GM21515 (cell line): ENCODE measurements at regions not wholly inside any gene's neighbourhood (a gene's known extent, or its start where the extent isn't known, plus 50 kb on each side); places are given as distances from the start of the nearest gene placed in this dataset.
"Not testable (repeated sequence)": the region's sequence is repeated elsewhere in the genome, so short reads cannot be mapped to it uniquely, and the experiment has no call there.

Experiments
- ATAC-seq: cut with Tn5 transposase; IDR thresholded peaks from one replicate; pipeline ENCODE4 v1.9.1; 2021; ENCODE audit not compliant: unreplicated experiment

DNA sequence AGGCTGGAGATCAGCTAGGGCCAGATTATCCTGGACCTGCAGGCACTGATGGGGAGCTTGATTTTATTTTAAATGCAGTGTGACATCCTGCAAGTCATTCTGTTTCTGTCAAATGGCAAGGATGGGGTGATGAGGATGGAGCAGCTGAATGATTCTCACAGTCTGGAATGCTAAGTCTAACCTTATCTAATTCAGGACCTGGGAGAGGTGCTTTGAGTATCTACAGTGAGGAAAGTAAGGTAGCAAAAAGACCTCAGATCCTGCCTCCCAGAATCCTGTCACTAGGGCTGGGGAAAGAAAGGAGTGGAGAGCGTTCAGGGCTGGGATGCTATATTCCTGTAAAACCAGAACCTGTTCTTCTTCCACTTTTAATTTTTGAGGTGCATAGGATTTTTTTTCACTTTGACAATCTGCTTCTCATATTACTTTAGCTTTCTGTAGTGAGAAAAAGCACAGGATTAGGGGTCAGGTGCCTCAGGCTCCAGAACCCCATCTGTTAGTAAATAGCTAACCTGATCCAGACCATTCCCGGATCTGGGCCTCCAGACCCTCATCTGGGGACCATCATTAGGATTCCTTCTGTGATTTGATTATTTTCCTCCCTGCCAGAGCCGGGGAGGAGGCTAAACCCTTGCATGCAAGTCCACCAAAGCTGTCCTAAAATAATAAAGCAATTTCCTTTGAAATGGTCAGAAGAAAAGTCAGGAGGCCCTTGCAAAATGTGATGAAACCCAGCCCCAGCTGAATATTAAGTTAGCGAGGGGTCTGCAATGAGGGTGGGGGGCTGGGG is 54.7 kb downstream of the ASCL1 start:
- no peak for ATAC-seq

DNA sequence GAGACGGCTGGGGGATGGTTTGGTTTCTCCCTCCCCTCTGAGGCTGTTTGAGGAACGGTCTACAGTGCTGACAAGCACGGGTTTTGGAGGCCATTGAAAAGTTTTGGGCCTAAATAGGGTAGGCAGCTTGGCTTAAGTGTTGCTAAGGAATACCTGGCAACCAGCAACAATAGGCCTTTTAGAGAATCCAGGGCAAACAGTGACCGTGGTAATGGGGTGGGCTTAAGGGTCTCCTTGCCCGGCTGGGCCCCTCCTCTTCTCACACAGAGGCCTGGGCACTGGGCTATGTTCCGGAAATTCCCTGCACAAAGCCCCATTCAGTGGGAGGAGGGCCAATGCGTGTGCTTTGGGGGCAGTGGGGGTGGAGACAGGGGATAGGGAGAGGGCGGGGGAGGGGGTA is 55.4 kb downstream of the ASCL1 start:
- no peak for ATAC-seq

DNA sequence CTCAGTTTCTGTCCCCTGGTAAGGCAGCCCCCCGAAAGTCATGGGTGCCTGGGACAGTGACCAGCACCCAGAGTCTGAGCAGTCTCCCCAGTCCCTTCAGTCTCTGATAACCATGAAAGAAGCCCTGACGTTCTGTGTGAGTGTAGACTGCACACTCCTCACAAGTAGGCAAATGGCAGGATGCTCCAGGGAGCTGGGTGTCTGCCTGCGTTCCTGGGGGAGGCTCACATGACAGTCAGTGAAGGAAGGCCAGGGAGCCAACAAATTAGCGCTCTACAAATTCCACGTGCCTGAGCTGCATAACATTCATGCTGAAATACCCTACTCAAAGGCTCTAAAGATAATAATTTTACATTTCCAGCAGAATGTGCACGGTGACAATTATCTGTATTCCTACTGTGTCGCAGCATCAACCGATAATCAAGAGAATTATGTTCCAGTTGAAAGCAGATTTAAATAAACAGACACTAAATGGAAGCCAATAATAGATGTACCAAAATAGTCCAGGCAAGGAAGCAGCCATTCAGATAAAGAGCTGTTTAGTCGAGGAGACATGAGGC is 56.3 kb downstream of the ASCL1 start:
- no peak for ATAC-seq

DNA sequence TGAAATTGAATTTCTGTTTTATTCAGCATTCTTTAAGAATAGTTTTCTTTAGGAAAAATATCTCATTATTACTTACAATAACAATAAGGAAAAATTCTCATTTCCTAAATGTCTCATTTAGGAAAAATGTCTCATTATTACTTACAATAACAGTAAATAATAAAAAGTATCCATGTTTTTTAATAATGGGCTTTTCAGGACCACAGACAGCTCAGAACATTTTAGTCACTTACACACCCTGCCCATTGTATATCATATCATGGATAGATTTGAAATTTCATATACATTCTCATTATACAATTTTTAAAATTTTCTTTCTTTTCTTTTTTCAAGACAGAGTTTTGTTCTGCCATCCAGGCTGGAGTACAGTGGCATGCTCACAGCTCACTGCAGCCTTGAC is 58.9 kb downstream of the ASCL1 start:
- ATAC-seq, result no peak

DNA sequence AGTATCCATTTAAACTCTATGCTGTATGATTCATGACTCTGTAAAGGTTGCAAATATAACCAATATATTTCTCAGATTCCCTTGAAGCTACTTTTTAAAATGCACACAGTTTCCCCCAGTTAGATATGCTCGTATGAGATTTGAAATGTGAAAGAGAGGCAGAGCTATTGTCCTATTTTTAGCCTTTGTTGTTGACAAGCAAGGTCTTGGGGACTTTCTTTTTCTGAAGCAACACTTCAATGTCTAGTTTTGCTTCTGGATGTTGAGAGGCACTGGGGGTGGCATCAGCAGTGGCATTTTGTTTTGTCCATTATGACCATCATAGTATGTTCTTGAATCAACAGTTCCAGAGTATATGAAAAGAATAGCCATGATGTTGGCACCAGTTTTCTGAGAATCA is 63.4 kb downstream of the ASCL1 start:
- no peak for ATAC-seq

DNA sequence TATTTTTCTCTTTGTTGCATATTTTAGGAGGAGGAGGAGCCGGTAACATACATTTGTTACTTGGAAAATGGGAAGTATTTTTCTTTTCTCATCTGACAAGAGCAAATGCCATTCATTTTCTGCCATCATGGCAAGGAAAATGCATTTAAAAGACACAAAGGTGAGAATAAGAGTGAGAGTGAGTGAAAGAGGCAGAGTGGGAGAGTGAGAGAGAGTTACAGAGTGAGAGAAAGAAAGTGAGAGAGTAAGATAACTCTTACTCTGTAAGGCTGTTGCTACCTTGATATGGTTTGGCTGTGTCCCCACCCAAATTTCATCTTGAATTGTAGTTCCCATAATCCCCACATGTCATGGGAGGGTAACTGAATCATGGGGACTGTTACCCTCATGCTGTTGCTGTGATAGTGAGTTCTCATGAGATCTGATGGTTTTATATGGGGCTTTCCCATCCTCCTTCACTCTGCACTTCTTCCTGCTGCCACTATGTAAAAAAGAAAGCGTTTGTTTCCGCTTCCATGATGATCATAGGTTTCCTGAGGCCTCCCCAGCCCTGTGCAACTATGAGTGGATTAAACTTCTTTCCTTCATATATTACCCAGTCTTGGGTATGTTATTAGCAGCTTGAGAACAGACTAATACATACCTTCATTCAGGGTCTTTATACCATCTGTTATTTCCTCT is 64.2 kb downstream of the ASCL1 start:
- ATAC-seq, result no peak

DNA sequence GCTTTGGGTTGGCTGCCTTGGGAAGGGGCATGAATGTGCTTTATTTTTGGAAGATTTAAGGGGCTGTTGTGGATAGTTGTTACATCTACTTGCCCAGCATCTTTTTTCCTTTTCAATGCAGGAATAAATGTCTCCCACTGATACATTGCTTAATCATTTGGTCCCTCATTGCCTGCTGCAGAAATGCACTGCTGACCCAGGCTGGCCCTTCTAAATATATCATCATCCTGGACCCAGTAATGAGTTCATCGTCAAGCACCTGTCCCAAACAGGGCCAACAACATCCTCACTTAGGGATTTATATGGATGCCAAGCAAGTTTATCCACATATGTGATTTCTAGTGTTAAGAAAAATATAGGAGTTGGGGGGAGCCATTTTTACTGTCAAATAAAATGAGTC is 67.2 kb downstream of the ASCL1 start:
- no peak for ATAC-seq

DNA sequence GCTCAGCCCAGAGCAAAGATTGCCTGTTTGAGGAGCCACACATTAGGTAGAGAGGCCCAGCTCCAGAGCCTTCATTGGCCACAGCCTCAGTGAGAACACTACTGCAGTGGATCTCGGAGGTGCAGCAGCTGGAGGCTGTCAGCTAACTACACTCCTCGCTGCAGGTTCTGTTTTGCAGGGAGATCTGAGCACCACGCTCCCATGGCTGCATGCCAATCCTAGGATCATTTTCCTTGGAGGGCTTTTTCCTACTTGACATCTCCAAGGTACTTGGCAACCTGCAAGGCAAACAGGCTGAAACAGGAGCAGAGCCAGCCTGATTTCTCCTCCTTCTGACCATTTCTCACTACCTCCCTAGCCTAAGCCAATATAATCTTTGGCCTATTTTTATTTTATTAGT is 69.2 kb downstream of the ASCL1 start:
- not testable (repeated sequence) for ATAC-seq

DNA sequence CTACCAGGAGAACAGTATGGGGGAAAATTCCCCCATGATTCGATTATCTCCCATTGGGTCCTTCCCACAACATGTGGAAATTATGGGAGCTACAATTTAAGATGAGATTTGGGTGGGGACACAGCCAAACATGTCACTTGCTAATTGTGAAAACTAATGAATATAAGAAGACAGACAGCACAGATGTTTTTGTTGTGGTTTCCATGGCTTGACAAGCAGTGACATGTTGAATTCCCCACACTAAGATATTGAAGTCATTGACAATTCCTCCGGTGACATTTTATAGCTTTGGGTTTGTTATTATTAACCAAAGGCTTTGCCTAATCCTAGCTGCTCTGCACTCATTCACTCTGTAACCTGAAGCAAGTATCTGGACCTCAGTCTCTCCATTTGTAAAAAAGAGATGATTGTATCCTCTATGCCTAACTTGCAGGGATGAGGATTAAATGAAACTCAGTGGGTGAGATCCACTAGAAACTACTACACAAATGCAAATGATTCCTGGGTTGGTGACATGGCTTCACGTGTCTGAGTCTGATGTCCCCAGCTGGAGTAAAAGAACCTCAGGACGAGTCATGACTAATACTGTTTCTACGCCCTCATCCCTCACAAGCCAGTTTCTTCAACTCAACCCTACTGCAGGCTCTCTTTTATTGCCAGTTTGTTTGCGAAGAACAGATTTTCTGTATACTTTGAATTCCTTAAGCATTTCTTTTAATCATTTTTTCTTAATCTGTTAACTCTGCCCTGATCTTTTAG is 71.6 kb downstream of the ASCL1 start:
- no peak for ATAC-seq

DNA sequence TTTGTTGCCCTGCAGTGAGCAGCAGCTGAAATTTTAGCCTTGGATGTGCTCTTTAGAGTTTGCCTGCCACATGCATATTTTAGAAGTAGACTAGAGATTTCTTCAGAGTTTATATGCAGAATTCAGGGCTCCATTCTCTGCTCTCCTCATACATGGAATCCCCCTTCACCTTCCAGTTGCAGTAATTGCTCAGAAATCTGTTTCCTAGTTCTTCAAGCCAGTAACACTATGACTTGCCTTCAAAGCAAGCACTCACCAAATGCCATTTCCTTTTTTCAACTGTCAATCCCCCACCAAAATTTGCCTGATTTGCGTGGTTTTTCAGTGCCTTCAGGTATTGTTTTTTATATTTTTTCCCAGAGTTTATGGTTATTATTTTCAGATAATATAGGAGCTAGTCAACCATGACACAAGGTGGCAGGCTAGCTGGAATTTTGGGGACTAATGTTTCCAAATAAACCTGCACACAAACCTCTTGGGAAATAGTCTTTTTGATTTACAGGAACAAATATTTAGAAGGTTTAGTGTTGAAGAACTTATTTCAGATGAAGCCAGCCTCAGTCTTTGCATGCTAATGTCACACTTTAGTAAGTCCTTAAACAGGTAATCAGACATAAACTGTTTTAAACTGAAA is 79.2 kb downstream of the ASCL1 start:
- ATAC-seq, result no peak

DNA sequence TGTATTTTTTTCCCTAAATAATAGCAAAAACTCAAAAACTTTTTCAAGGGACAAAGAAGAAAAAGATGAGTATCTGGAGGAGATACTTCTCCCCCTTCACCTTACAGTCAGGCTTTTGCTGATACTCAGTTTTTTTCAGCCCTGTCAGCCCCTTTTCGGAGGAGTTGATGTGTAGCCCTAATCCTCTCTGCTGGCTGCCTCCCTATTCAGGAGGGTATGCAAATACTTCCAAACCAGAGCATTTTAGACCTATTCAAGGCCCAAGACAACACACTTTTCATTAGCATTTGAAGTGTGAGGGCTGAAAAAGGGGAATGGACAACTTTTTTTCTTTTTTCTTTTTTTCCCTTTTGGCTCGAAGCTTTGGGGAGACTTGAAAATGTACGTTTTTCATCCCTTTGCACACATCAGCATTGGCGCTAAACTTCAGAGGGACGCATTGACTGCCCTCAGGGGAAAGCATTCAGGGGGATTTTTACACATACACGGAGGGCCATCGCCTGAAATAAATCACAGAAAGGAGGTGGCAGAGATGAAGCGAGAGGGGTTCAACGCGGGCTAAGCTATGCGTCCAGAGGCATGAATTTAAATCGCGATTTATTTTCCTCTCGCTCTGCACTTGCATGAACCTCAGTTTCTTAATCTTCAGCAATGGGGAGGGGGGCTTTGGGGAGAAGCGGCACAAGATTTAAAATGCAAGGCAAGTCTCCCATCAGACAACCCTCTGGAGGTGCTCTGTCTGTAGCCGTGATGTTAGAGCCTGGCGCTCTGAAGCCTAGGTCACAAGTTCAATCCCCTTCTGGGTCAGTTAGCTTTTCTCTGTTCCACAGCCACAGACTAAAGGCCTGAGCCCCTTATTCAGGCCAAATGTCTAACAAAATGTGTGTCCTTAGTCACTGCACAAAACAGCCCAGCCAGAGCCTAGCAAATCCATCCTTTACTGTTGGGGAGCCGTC is 86.3 kb downstream of the ASCL1 start:
- no peak for ATAC-seq

DNA sequence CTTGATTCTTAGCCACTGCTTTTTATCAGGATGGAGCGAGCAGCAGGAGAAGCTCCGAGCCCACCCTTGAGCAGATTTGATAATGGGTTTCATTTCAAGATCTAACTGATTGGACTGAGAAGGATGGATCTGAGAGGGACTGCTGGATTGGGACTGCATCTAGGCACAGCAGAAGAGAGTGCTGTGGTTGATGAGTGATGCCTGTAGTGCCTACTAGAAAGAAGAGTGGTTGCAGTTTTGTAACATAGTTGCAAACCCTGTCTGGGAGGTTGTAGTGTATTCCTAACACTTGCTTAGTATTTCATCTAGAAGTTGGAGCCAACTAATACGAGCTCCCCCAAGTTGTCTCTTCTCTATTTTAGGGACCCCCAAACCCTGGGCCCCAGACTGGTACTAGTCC is 88.7 kb downstream of the ASCL1 start:
- ATAC-seq, result no peak

DNA sequence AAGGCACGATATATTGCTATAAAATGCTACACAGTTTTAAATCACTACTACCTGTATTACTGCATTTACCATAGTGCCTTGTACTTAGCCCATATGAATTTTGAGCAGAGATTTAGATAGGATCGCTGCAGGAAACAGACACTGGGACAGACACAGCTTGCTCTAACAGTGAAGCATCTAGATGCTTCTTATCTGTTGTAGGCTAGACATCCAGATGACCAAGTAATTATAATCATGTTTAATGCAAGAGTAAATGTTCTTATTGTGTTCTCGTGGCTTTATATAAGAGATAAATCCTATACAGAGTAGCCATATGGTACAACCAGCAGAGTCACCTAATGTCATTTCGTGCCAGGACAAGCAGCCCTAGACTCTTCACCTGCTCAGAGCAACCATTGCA is 92.8 kb downstream of the ASCL1 start:
- no peak for ATAC-seq

DNA sequence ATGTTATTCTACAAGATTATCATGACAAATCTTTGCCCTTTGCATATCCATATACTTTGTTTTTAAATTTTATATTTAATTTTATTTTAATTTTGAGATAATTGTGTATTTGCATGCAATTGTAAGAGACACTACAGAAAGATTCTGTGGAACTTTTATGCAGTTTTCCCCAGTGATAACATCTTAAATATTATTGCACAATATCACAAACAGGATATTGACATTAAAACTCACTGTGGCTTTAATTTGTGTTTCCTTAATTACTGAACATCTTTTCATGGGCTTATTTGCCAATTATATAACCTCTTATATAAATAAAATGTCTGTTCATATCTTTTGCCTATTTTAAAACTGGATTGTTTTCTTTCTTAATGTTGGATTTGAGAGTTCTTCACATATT is 95.6 kb downstream of the ASCL1 start:
- ATAC-seq, result no peak

DNA sequence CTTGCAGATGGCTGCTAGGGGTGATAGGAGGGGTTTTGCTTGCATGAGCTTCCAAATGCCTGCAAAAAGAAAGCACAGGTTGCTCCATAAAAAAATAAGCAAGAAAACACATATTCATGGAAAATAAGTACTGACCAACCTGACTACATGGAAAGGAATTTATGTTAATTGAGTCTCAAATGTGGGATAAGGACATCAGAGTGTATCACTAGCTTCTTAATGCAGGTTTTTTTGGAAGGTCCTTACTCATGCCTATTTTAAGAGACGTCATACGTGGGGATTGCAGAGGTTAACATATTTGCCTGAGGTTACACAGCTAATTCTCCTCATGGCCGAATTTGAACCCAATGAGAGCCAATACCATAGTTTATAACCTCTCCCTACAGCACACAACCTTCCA is 116.2 kb downstream of the ASCL1 start:
- ATAC-seq, result no peak

DNA sequence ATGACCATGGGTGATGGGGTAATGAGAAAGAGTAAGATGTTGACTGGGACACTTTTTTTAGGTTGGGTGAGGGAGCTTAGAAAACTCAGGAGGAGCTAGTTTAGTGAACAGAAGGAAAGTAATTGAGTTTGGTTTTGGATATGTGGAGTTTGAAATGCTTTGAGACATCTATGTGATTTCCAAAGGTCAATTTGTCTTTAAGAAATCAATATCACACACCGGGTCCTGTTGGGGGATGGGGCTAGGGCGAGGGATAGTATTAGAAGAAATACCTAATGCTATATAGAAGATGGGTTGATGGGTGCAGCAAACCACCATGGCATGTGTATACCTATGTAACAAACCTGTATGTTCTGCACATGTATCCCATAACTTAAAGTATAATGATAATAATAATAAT is 118.4 kb downstream of the ASCL1 start:
- no peak for ATAC-seq

DNA sequence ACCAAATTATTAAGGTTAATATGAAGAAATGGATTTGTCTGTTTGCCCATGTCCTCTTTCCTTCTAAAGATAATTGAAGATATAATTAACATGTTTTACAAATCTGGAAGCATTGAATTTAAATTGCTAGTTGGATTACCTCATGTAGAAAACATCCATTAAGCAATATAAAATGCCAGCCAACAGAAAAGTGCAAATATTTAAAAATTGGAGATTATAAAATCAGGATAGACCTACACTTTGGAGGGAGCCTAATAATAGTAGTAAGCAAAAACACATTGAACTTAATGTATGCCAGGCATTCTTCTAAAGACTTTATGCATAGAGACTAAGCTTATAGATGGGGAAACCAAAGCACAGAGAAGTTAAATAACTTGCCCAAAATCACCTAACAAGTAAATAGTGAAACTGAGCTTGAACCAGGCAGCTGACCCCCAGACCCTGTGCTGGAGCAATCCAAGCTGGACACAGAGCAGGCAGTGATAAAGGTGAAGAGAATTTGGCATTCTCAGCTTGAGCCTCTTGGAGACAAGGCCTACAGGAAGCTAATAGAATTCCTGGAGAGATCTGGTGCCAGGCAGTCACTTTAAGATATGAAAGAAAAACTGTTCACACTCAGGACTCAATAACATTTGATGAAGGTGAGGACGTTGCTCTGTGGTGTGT is 119.8 kb downstream of the ASCL1 start:
- ATAC-seq, result no peak

DNA sequence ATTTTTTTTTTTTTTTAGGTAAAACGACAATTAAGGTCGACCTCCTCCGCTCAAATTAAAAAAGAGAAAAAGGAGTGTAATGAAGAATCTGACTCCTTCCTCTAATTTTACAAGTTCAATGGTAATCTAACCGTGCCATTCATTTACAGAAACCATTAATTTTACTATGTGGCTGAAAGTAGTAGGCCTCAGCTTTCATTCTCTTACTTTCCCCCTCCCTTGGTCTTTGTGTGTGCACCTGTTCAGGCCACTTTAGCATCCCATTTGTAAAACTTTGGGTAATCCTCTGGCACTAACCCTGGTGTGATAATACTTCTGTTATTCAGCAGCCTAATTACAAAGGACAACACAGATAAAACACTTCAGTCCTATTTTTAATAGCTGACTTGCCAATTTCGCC is 128.1 kb downstream of the ASCL1 start:
- no peak for ATAC-seq

DNA sequence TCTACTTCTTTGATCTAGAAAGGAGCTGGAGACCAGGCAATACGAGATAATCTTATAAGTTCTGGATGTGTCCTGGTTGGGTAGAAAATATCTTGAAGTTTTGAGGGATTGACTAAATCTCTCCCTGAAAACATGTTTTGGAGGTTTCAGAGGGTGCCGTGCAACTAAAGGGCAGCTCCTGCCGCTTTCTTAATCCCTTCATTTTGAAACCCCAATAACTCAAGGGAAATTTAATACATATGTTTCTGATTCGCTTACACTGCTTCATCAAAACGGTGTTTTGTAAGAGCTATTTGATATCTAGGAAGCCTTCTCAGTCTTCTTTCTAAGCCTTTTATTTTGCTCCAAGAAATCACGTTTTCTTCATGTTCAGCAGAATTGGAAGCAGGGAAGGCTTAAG is 129.0 kb downstream of the ASCL1 start:
- ATAC-seq, result no peak
